Tibial nerve (tissue), 4 donors: ENCODE measurements at regions not wholly inside any gene's neighbourhood (a gene's known extent, or its start where the extent isn't known, plus 50 kb on each side); places are given as distances from the start of the nearest gene placed in this dataset.
"Not testable (repeated sequence)": the region's sequence is repeated elsewhere in the genome, so short reads cannot be mapped to it uniquely, and the experiment has no call there.

ENCODE experiments used
- DNase-seq, 2 donors: peaks; one replicate each; pipeline ENCODE4 v3.0.0-alpha.2; 2019; ENCODE audit warnings: low spot score in 2 of 2
- H3K27ac ChIP-seq, 4 donors: fragments of 200-600 bp; sonication (generic) in 3 of 4; one replicate each; pipeline ENCODE4 v1.5.1; 2017 to 2019; ENCODE audit warnings: mild to moderate bottlenecking in 1 of 4
- H3K27me3 ChIP-seq, 2 donors: fragments of 200-600 bp; sonication (generic) in 1 of 2; one replicate each; pipeline versions ENCODE4 v1.5.1 to v1.6.0; 2017 to 2019
- H3K36me3 ChIP-seq, 3 donors: fragments of 200-600 bp; sonication (generic); one replicate each; pipeline ENCODE4 v1.5.1; 2018 to 2019
- H3K4me1 ChIP-seq, 4 donors: fragments of 200-600 bp; sonication (generic) in 3 of 4; one replicate each; pipeline ENCODE4 v1.5.1; 2017 to 2019
- H3K4me3 ChIP-seq, 4 donors: fragments of 200-600 bp; sonication (generic) in 3 of 4; one replicate each; pipeline ENCODE4 v1.5.1; 2017 to 2019; ENCODE audit warnings: mild to moderate bottlenecking in 1 of 4, moderate library complexity in 1 of 4
- H3K9me3 ChIP-seq, 4 donors: fragments of 200-600 bp; sonication (generic) in 3 of 4; one replicate each; pipeline ENCODE4 v1.5.1; 2017 to 2019
- EP300 ChIP-seq, 2 donors: sonication (generic); formaldehyde crosslinking; IDR thresholded peaks; one replicate each; pipeline ENCODE4 v1.6.1; 2017; ENCODE audit warnings: antibody characterized with exemption in 2 of 2, mild to moderate bottlenecking in 1 of 2
- POLR2A ChIP-seq, 2 donors: fragments of 450-650 bp; IDR thresholded peaks; one replicate each; pipeline ENCODE4 v1.6.1; 2017; ENCODE audit warnings: antibody characterized with exemption in 2 of 2, mild to moderate bottlenecking in 2 of 2, moderate library complexity in 2 of 2
- WGBS, 2 donors: methylation state at CpG; one replicate each; pipeline ENCODE4 v1.1.5; 2018; 5-methylcytosine and 5-hydroxymethylcytosine counted together
- TF ChIP-seq, protein P1 (sequence below), 5 experiments: fragments of 200-600 bp in 3 of 5; fragments of 450-650 bp in 2 of 5; sonication (generic) in 3 of 5; IDR thresholded peaks; one replicate each; pipeline ENCODE4 v1.5.1; 2016 to 2019; ENCODE audit warnings: antibody characterized with exemption in 5 of 5, mild to moderate bottlenecking in 3 of 5, moderate library complexity in 2 of 5

- WGBS, 2 donors, result 53 to 60% methylated on average over 5 of the region's 5 CpGs
- Histone ChIP-seq H3K27ac (no peak overlapping the region), H3K36me3 (no peaks in the 10 kb centered on the region), H3K27me3 (no peaks in the 10 kb centered on the region), H3K4me3 (no peak overlapping the region), H3K4me1 (no peaks in the 10 kb centered on the region), H3K9me3 (no peaks in the 10 kb centered on the region)
- DNase-seq, result no peak
- TF ChIP-seq POLR2A (IDR thresholded peaks at IDR 0.05) (no peak), EP300 (IDR thresholded peaks at IDR 0.05) (no peak)
- TF ChIP-seq, protein P1, sequence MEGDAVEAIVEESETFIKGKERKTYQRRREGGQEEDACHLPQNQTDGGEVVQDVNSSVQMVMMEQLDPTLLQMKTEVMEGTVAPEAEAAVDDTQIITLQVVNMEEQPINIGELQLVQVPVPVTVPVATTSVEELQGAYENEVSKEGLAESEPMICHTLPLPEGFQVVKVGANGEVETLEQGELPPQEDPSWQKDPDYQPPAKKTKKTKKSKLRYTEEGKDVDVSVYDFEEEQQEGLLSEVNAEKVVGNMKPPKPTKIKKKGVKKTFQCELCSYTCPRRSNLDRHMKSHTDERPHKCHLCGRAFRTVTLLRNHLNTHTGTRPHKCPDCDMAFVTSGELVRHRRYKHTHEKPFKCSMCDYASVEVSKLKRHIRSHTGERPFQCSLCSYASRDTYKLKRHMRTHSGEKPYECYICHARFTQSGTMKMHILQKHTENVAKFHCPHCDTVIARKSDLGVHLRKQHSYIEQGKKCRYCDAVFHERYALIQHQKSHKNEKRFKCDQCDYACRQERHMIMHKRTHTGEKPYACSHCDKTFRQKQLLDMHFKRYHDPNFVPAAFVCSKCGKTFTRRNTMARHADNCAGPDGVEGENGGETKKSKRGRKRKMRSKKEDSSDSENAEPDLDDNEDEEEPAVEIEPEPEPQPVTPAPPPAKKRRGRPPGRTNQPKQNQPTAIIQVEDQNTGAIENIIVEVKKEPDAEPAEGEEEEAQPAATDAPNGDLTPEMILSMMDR (IDR thresholded peaks at IDR 0.05), result no peak
These were observed 794.7 kb upstream of the GBE1 start for GRCh38 chr3:82556113-82556512.

- not testable (repeated sequence) for H3K27me3 ChIP-seq, H3K27ac ChIP-seq, H3K9me3 ChIP-seq, H3K4me3 ChIP-seq, DNase-seq, H3K36me3 ChIP-seq, H3K4me1 ChIP-seq
- 93 to 100% methylated on average over 2 of the region's 2 CpGs for WGBS, 2 donors
These were observed 781.1 kb upstream of the GBE1 start for GRCh38 chr3:82542556-82542955.

- 80 to 83% methylated on average over 1 of the region's 1 CpG for WGBS, 2 donors
- no peak for TF ChIP-seq POLR2A (IDR thresholded peaks at IDR 0.05)
- TF ChIP-seq, protein P1 (IDR thresholded peaks at IDR 0.05), result no peak
- TF ChIP-seq EP300 (IDR thresholded peaks at IDR 0.05), result no peak
- Histone ChIP-seq H3K9me3 (no peaks in the 10 kb centered on the region), H3K27ac (no peak overlapping the region), H3K27me3 (no peaks in the 10 kb centered on the region), H3K36me3 (no peaks in the 10 kb centered on the region), H3K4me1 (no peaks in the 10 kb centered on the region), H3K4me3 (no peak overlapping the region)
- no peak for DNase-seq
These were observed 760.2 kb upstream of the GBE1 start for GRCh38 chr3:82521657-82522056.

GRCh38 chr3:82520846-82521245 lies 759.4 kb upstream of the GBE1 start:
- Histone ChIP-seq H3K9me3 (no peaks in the 10 kb centered on the region), H3K27me3 (no peaks in the 10 kb centered on the region), H3K4me3 (no peak overlapping the region), H3K4me1 (no peaks in the 10 kb centered on the region), H3K27ac (no peak overlapping the region), H3K36me3 (no peaks in the 10 kb centered on the region)
- DNase-seq, result no peak
- no peak for TF ChIP-seq EP300 (IDR thresholded peaks at IDR 0.05)
- TF ChIP-seq, protein P1 (IDR thresholded peaks at IDR 0.05), result no peak
- WGBS, 2 donors, result 60 to 72% methylated on average over 2 of the region's 2 CpGs

DNA sequence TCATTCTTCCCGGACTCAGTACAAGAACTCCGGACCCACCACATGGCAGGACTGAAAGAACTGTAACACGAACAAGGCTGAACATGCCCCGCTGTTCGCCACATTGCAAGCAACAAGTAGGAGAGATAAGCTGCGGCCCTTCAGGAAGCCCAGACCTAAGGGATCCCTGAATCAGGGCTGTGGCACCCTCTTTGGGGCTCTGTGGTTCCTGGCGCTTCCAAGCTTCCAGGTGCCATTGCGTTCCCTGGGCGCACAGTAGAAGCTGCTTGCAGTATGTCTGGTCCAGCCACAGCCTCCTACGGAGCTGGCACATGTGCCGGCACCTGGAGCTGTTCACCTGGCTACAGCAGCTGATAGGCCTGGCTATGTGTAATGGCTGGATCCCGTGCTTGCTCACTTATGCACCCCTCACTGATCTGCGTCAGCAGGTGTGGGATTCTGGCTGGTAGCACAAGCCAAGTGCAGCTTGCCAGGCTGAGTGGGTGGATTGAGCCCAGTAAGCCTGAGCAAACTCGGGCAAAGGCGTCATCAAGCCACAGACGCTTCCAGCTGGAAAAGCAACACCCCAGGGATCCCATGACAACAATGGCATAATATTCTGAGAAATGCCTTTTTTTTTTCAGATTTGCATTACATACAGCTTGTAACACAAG lies 748.6 kb upstream of the GBE1 start:
- WGBS, 2 donors, result 88 to 93% methylated on average over 15 to 16 of the region's 16 CpGs
- TF ChIP-seq, protein P1 (IDR thresholded peaks at IDR 0.05), result no peak
- TF ChIP-seq POLR2A (IDR thresholded peaks at IDR 0.05), result no peak
- no peak for TF ChIP-seq EP300 (IDR thresholded peaks at IDR 0.05)
- no peak for DNase-seq
- H3K36me3 ChIP-seq, result no peaks in the 10 kb centered on the region
- no peak overlapping the region for H3K4me3 ChIP-seq
- H3K27ac ChIP-seq, result no peak overlapping the region
- no peaks in the 10 kb centered on the region for H3K4me1 ChIP-seq
- H3K9me3 ChIP-seq, result peaks cover 0 to 8% (median 0%) of the 10 kb centered on the region in 4 donors
- no peaks in the 10 kb centered on the region for H3K27me3 ChIP-seq
